Suprapubic skin (tissue), 4 donors: ENCODE measurements at regions not wholly inside any gene's neighbourhood (a gene's known extent, or its start where the extent isn't known, plus 50 kb on each side); places are given as distances from the start of the nearest gene placed in this dataset.

Source experiments
- CTCF ChIP-seq, 2 donors: fragments of 200-600 bp in 1 of 2; fragments of 450-650 bp in 1 of 2; sonication (generic) in 1 of 2; IDR thresholded peaks; one replicate each; pipeline ENCODE4 v1.5.1; 2016 to 2019; ENCODE audit warnings: antibody characterized with exemption in 2 of 2, mild to moderate bottlenecking in 1 of 2, moderate library complexity in 1 of 2
- EP300 ChIP-seq: sonication (generic); formaldehyde crosslinking; IDR thresholded peaks from one replicate; pipeline ENCODE4 v1.6.1; 2017; ENCODE audit warnings: antibody characterized with exemption
- POLR2A ChIP-seq, 2 donors: fragments of 450-650 bp; IDR thresholded peaks; one replicate each; pipeline ENCODE4 v1.6.1; 2017; ENCODE audit warnings: antibody characterized with exemption in 2 of 2, mild to moderate bottlenecking in 2 of 2, moderate library complexity in 2 of 2
- POLR2AphosphoS5 ChIP-seq, 3 donors: sonication (generic); formaldehyde crosslinking; IDR thresholded peaks; one replicate each; pipeline ENCODE4 v1.6.1; 2017; ENCODE audit warnings: antibody characterized with exemption in 3 of 3

GRCh38 chr16:51022955-51023354, 128.1 kb downstream of the SALL1 start:
- no peak for TF ChIP-seq POLR2A (IDR thresholded peaks at IDR 0.05)
- TF ChIP-seq CTCF (IDR thresholded peaks at IDR 0.05), result no peak
- no peak for TF ChIP-seq POLR2AphosphoS5 (IDR thresholded peaks at IDR 0.05)
- no peak for TF ChIP-seq EP300
